Activated CD8-positive, alpha-beta memory T cell treated with anti-CD3 and anti-CD28 coated beads for 48 hours (primary cell): ENCODE measurements at regions not wholly inside any gene's neighbourhood (a gene's known extent, or its start where the extent isn't known, plus 50 kb on each side); places are given as distances from the start of the nearest gene placed in this dataset.
"Not testable (repeated sequence)": the region's sequence is repeated elsewhere in the genome, so short reads cannot be mapped to it uniquely, and the experiment has no call there.

Experiments
- DNase-seq, 3 experiments: peaks; one replicate each; pipeline ENCODE4 v3.0.0-alpha.2; 2020; ENCODE audit warnings: low read depth in 2 of 3, low spot score in 2 of 3

- DNase-seq: no peak
These were observed 123.6 kb upstream of the KCNJ6 start for GRCh38 chr21:38039841-38040240.

GRCh38 chr21:38041493-38041892 is 125.2 kb upstream of the KCNJ6 start:
- no peak for DNase-seq

- DNase-seq: no peak
These were observed 126.0 kb upstream of the KCNJ6 start for GRCh38 chr21:38042246-38042645.

GRCh38 chr21:38048167-38048566 is 131.9 kb upstream of the KCNJ6 start:
- DNase-seq: no peak

- DNase-seq: no peak
These were observed 138.1 kb upstream of the KCNJ6 start for GRCh38 chr21:38054334-38054733.

GRCh38 chr21:38056481-38056880 is 140.2 kb upstream of the KCNJ6 start:
- DNase-seq: no peak

- DNase-seq: no peak
These were observed 141.4 kb upstream of the KCNJ6 start for GRCh38 chr21:38057626-38058025.

- no peak for DNase-seq
These were observed 144.3 kb upstream of the KCNJ6 start for GRCh38 chr21:38060533-38060932.

GRCh38 chr21:38067086-38067739 is 151.0 kb upstream of the KCNJ6 start:
- no peak for DNase-seq

- no peak for DNase-seq
These were observed 156.2 kb upstream of the KCNJ6 start for GRCh38 chr21:38072489-38072888.

- DNase-seq: no peak
These were observed 159.8 kb upstream of the KCNJ6 start for GRCh38 chr21:38075833-38076587.

- no peak for DNase-seq
These were observed 161.3 kb upstream of the KCNJ6 start for GRCh38 chr21:38077569-38077968.

GRCh38 chr21:38080888-38081287 is 164.6 kb upstream of the KCNJ6 start:
- DNase-seq: no peak

- no peak for DNase-seq
These were observed 165.5 kb upstream of the KCNJ6 start for GRCh38 chr21:38081708-38082107.

- no peak for DNase-seq
These were observed 166.8 kb upstream of the KCNJ6 start for GRCh38 chr21:38082936-38083485.

GRCh38 chr21:38083535-38083934 is 167.3 kb upstream of the KCNJ6 start:
- DNase-seq: no peak

GRCh38 chr21:38086580-38086979 is 170.2 kb upstream of the KCNJ15 start:
- no peak for DNase-seq

GRCh38 chr21:38088916-38089762 is 167.7 kb upstream of the KCNJ15 start:
- no peak for DNase-seq

- DNase-seq: no peak
These were observed 167.1 kb upstream of the KCNJ15 start for GRCh38 chr21:38089763-38090046.

GRCh38 chr21:38091061-38091460 is 165.7 kb upstream of the KCNJ15 start:
- not testable (repeated sequence) for DNase-seq

GRCh38 chr21:38092051-38092450 is 164.7 kb upstream of the KCNJ15 start:
- DNase-seq: no peak

GRCh38 chr21:38095220-38095619 is 161.6 kb upstream of the KCNJ15 start:
- DNase-seq: no peak
